PFSK-1 (cell line): ENCODE measurements at regions not wholly inside any gene's neighbourhood (a gene's known extent, or its start where the extent isn't known, plus 50 kb on each side); places are given as distances from the start of the nearest gene placed in this dataset.

Experiments
- POLR2AphosphoS5 ChIP-seq: IDR thresholded peaks from 2 replicates; pipeline ENCODE4 v1.6.1; 2012; ENCODE audit warnings: low read depth, mild to moderate bottlenecking, control low read depth, low read length, moderate library complexity
- REST ChIP-seq, 2 experiments: IDR thresholded peaks; 2 replicates each; pipeline versions ENCODE4 v1.6.1 to v1.8.0; 2011 to 2012; ENCODE audit warnings: low read depth in 2 of 2, low read length in 2 of 2, control low read depth in 1 of 2, inconsistent platforms in 1 of 2, mild to moderate bottlenecking in 1 of 2, moderate library complexity in 1 of 2; ENCODE audit not compliant: insufficient read depth in 1 of 2
- SIN3A ChIP-seq: IDR thresholded peaks from 2 replicates; pipeline ENCODE4 v1.6.1; 2012; ENCODE audit warnings: mild to moderate bottlenecking, low read length, moderate library complexity, borderline replicate concordance; ENCODE audit not compliant: insufficient read depth
- TAF1 ChIP-seq: IDR thresholded peaks from 2 replicates; pipeline ENCODE4 v1.6.1; 2012; ENCODE audit warnings: low read length, control low read depth, borderline replicate concordance; ENCODE audit not compliant: insufficient read depth

GRCh38 chr12:89877671-89878070 is 169.0 kb upstream of the ATP2B1 start:
- TF ChIP-seq TAF1 (no peak), POLR2AphosphoS5 (no peak), REST (IDR thresholded peaks at IDR 0.05; ENCODE audit: insufficient read depth in 1 of 2, low read depth in 2 of 2, low read length in 2 of 2) (no peak), SIN3A (no peak)
